Testis (tissue), 2 donors: ENCODE measurements at regions not wholly inside any gene's neighbourhood (a gene's known extent, or its start where the extent isn't known, plus 50 kb on each side); places are given as distances from the start of the nearest gene placed in this dataset.

Experiments
- DNase-seq: peaks from one replicate; pipeline ENCODE4 v3.0.0-alpha.2; 2019
- H3K27ac ChIP-seq, 2 donors: fragments of 200-600 bp; sonication (generic); one replicate each; pipeline ENCODE4 v1.5.1; 2019
- H3K27me3 ChIP-seq: fragments of 200-600 bp; sonication (generic); one replicate; pipeline ENCODE4 v1.5.1; 2019
- H3K36me3 ChIP-seq: fragments of 200-600 bp; sonication (generic); one replicate; pipeline ENCODE4 v1.5.1; 2017; ENCODE audit warnings: low read depth; ENCODE audit errors: missing control alignments
- H3K4me1 ChIP-seq: fragments of 200-600 bp; sonication (generic); one replicate; pipeline ENCODE4 v1.5.1; 2019
- H3K4me3 ChIP-seq, 2 donors: fragments of 200-600 bp; sonication (generic); one replicate each; pipeline ENCODE4 v1.5.1; 2017 to 2019
- H3K9me3 ChIP-seq: fragments of 200-600 bp; sonication (generic); one replicate; pipeline ENCODE4 v1.5.1; 2017
- POLR2A ChIP-seq: fragments of 450-650 bp; IDR thresholded peaks from one replicate; pipeline ENCODE4 v1.6.1; 2017; ENCODE audit warnings: antibody characterized with exemption, mild to moderate bottlenecking, moderate library complexity
- WGBS, 2 donors: methylation state at CpG; one replicate each; pipeline ENCODE4 v1.1.5; 2018; 5-methylcytosine and 5-hydroxymethylcytosine counted together
- intact Hi-C: fragments of 100-400 bp; cut with DNase I; formaldehyde crosslinking; loops from one replicate; pipeline ENCODE4 v1.15.1; 2023; ENCODE audit warnings: low total_unique reads
- TF ChIP-seq, protein P1 (sequence below), 3 experiments: fragments of 450-650 bp in 2 of 3; fragments of 200-600 bp in 1 of 3; sonication (generic) in 1 of 3; IDR thresholded peaks; one replicate each; pipeline ENCODE4 v1.5.1; 2016 to 2019; ENCODE audit warnings: antibody characterized with exemption in 3 of 3, mild to moderate bottlenecking in 2 of 3, moderate library complexity in 1 of 3

DNA sequence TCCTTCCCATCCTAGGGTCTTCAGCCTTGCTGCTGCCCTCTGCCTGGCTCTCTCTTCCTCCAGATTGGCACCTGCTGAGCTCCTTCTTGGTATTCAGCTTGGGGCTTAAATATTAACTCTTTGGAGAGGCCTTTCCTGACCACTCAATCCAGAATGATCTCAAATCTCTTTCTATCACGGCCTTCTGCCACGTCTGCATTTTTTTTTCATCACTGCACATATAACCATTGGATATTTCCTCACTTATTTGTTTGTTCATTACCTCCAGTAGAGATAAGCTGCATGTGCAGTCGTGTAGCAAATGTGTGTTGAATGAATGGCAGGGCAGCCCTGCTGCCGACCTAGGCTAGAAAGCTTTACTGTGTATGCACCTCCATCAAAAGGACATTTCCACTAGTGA lies 51.6 kb upstream of the MPP7 start:
- H3K4me3 ChIP-seq = no peak overlapping the region
- TF ChIP-seq, protein P1, sequence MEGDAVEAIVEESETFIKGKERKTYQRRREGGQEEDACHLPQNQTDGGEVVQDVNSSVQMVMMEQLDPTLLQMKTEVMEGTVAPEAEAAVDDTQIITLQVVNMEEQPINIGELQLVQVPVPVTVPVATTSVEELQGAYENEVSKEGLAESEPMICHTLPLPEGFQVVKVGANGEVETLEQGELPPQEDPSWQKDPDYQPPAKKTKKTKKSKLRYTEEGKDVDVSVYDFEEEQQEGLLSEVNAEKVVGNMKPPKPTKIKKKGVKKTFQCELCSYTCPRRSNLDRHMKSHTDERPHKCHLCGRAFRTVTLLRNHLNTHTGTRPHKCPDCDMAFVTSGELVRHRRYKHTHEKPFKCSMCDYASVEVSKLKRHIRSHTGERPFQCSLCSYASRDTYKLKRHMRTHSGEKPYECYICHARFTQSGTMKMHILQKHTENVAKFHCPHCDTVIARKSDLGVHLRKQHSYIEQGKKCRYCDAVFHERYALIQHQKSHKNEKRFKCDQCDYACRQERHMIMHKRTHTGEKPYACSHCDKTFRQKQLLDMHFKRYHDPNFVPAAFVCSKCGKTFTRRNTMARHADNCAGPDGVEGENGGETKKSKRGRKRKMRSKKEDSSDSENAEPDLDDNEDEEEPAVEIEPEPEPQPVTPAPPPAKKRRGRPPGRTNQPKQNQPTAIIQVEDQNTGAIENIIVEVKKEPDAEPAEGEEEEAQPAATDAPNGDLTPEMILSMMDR (IDR thresholded peaks at IDR 0.05) = no peak
- no peak for TF ChIP-seq POLR2A
- H3K27me3 ChIP-seq = no peaks in the 10 kb centered on the region
- H3K4me1 ChIP-seq = no peaks in the 10 kb centered on the region
- H3K27ac ChIP-seq = no peak overlapping the region
- no peaks in the 10 kb centered on the region for H3K9me3 ChIP-seq
- intact Hi-C loops = no loop called here
- no peaks in the 10 kb centered on the region for H3K36me3 ChIP-seq
- 85 to 87% methylated on average over 4 of the region's 4 CpGs for WGBS, 2 donors
- no peak for DNase-seq

DNA sequence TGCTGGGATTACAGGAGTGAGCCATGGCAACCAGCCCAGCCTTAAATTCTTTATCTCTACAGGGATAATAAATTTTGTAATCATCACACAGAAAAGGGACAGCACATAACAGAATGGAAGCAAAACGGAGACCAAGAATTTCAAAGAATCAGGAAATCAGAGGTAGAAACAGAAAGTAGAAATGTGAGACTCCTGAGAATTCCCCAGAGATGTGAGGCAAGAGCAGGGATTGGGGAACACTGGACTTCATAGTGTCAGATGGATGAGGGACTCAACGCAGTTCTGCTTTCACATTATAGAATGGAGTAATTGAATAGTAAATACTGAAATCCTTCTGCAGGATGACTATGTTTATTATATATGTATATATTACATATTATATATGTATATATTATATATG lies 52.5 kb upstream of the MPP7 start:
- Histone ChIP-seq H3K4me3 (no peak overlapping the region), H3K36me3 (no peaks in the 10 kb centered on the region), H3K27me3 (no peaks in the 10 kb centered on the region), H3K27ac (no peak overlapping the region), H3K9me3 (no peaks in the 10 kb centered on the region), H3K4me1 (no peaks in the 10 kb centered on the region)
- intact Hi-C loops = no loop called here
- DNase-seq = no peak
- 66% methylated on average over 2 of the region's 2 CpGs for WGBS, 2 donors
- TF ChIP-seq, protein P1 (IDR thresholded peaks at IDR 0.05) = no peak
- no peak for TF ChIP-seq POLR2A

DNA sequence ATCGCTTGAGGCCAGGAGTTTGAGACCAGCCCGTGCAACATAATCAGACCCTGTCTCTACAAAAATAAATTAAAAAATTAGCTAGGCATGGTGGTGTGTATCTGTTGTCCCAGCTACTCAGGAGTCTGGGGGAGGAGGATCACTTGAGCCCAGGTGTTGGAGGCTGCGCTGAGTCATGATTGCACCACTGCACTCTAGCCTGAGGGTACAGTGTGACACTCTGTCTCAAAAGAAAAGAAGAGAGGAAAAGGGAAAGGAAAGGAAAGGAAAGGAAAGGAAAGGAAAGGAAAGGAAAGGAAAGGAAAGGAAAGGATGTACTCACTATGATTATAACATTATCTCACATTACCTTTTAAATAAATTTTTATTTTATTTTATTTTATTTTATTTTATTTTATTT lies 56.5 kb upstream of the MPP7 start:
- DNase-seq = no peak
- intact Hi-C loops = no loop called here
- TF ChIP-seq POLR2A = no peak
- TF ChIP-seq, protein P1 (IDR thresholded peaks at IDR 0.05) = no peak
- Histone ChIP-seq H3K9me3 (no peaks in the 10 kb centered on the region), H3K27me3 (no peaks in the 10 kb centered on the region), H3K36me3 (no peaks in the 10 kb centered on the region), H3K4me3 (no peak overlapping the region), H3K4me1 (no peaks in the 10 kb centered on the region), H3K27ac (no peak overlapping the region)
- WGBS, 2 donors = 95 to 98% methylated on average over 3 of the region's 3 CpGs

DNA sequence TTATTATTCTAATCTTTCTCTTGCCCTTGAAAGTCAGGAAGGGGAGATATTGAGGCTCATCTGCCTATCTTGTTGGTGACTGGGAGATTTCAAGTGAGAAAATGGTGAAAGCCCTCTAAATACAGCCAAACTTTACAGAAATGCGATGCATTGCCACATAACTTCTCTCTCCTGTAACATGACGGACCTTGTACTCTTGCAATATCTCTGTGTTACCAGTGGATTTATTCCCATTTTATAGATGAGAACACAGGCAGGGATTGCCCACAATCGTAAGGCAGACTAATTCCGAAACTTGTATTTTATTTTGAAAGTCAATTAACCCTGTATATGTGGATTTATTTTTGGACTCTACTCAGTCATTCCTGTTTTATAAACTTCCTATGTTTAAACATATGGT lies 57.3 kb upstream of the MPP7 start:
- intact Hi-C loops = no loop called here
- 89 to 92% methylated on average over 4 of the region's 4 CpGs for WGBS, 2 donors
- H3K4me1 ChIP-seq = no peaks in the 10 kb centered on the region
- DNase-seq = no peak
- H3K27ac ChIP-seq = no peak overlapping the region
- H3K4me3 ChIP-seq = no peak overlapping the region
- H3K9me3 ChIP-seq = no peaks in the 10 kb centered on the region
- no peaks in the 10 kb centered on the region for H3K27me3 ChIP-seq
- H3K36me3 ChIP-seq = no peaks in the 10 kb centered on the region
- TF ChIP-seq, protein P1 (IDR thresholded peaks at IDR 0.05) = no peak
- no peak for TF ChIP-seq POLR2A

DNA sequence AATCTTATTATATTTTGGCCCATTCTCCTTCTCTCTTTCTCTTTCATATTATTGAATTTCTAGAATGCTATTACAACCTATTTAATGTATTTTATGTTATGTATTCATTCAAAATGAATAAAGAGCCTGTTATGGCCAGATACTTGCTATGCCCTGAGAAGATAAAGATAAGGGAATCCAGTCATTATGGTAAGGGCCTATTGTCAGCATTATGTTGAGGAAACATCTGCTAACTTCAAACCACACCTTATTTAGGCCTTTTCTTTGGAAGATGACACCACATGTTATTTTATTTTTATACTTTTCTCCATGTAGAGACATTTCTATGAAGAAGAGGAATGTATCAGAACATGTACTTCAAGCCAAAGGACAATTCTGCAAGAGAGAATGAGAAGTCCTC lies 60.5 kb upstream of the MPP7 start:
- no peak overlapping the region for H3K27ac ChIP-seq
- intact Hi-C loops = no loop called here
- no peaks in the 10 kb centered on the region for H3K27me3 ChIP-seq
- no peak overlapping the region for H3K4me3 ChIP-seq
- TF ChIP-seq, protein P1 (IDR thresholded peaks at IDR 0.05) = no peak
- TF ChIP-seq POLR2A = no peak
- H3K4me1 ChIP-seq = no peaks in the 10 kb centered on the region
- H3K36me3 ChIP-seq = no peaks in the 10 kb centered on the region
- no peak for DNase-seq
- H3K9me3 ChIP-seq = no peaks in the 10 kb centered on the region
